ENCODE measurements at regions not wholly inside any gene's neighbourhood (a gene's known extent, or its start where the extent isn't known, plus 50 kb on each side); places are given as distances from the start of the nearest gene placed in this dataset.

GRCh38 chr4:31100536-31100935 lies 380.4 kb downstream of the PCDH7 start:
- intact Hi-C loops (cut with DNase I): no loop called here
- Histone ChIP-seq H3K4me1 (peaks cover 0 to 40% (median 5%) of the 10 kb centered on the region in 9 donors), H3K36me3 (no peaks in the 10 kb centered on the region), H3K9me3 (no peaks in the 10 kb centered on the region), H3K27me3 (no peaks in the 10 kb centered on the region), H3K4me3 (no peak overlapping the region), H3K27ac (peak overlapping the region in 1 of 10 donors; percentile 23)
- ATAC-seq (peak in 1 of 8 donors; percentile 53), DNase-seq (no peak)
- TF ChIP-seq CTCF (IDR thresholded peaks at IDR 0.05): no peak
- 60 to 67% methylated on average over 1 of the region's 1 CpG for WGBS, 2 donors

- TF ChIP-seq CTCF (IDR thresholded peaks at IDR 0.05): no peak
- Histone ChIP-seq H3K36me3 (no peaks in the 10 kb centered on the region), H3K27me3 (no peaks in the 10 kb centered on the region), H3K9me3 (no peaks in the 10 kb centered on the region), H3K27ac (no peak overlapping the region), H3K4me3 (no peak overlapping the region), H3K4me1 (peaks cover 0 to 40% (median 0%) of the 10 kb centered on the region in 9 donors)
- no peak for ATAC-seq
- WGBS, 2 donors: 68 to 78% methylated on average over 1 of the region's 1 CpG
- no peak for DNase-seq
- intact Hi-C loops (cut with DNase I): no loop called here
These were observed 383.9 kb downstream of the PCDH7 start for GRCh38 chr4:31104043-31104442.

- no peaks in the 10 kb centered on the region for H3K9me3 ChIP-seq
- intact Hi-C loops (cut with DNase I): no loop called here
- DNase-seq (no peak), ATAC-seq (no peak)
- H3K4me1 ChIP-seq: peaks cover 0 to 38% (median 0%) of the 10 kb centered on the region in 9 donors
- H3K36me3 ChIP-seq: no peaks in the 10 kb centered on the region
- peak overlapping the region in 1 of 10 donors; percentile 17 for H3K27ac ChIP-seq
- no peaks in the 10 kb centered on the region for H3K27me3 ChIP-seq
- TF ChIP-seq CTCF (IDR thresholded peaks at IDR 0.05): no peak
- no peak overlapping the region for H3K4me3 ChIP-seq
- 80 to 85% methylated on average over 3 of the region's 3 CpGs for WGBS, 2 donors
These were observed 384.4 kb downstream of the PCDH7 start for GRCh38 chr4:31104577-31104976.

- peaks cover 0 to 19% (median 0%) of the 10 kb centered on the region in 9 donors for H3K4me1 ChIP-seq
- ATAC-seq (no peak), DNase-seq (no peak)
- TF ChIP-seq CTCF (IDR thresholded peaks at IDR 0.05): no peak
- no peak overlapping the region for H3K4me3 ChIP-seq
- no peaks in the 10 kb centered on the region for H3K36me3 ChIP-seq
- H3K27ac ChIP-seq: peak overlapping the region in 2 of 10 donors; percentile 16 to 17
- 66 to 84% methylated on average over 1 of the region's 1 CpG for WGBS, 2 donors
- no peaks in the 10 kb centered on the region for H3K9me3 ChIP-seq
- no peaks in the 10 kb centered on the region for H3K27me3 ChIP-seq
- intact Hi-C loops (cut with DNase I): no loop called here
These were observed 386.2 kb downstream of the PCDH7 start for GRCh38 chr4:31106419-31106818.
